Endothelial cell (in vitro differentiated cells): ENCODE measurements at regions not wholly inside any gene's neighbourhood (a gene's known extent, or its start where the extent isn't known, plus 50 kb on each side); places are given as distances from the start of the nearest gene placed in this dataset.

Experiments used
- DNase-seq: peaks from one replicate; pipeline ENCODE4 v3.0.0; 2021; ENCODE audit warnings: low spot score
- H3K27ac Mint-ChIP-seq: one replicate; pipeline ENCODE4 v1.8.0; 2021; ENCODE audit warnings: mixed read lengths, inconsistent platforms; ENCODE audit not compliant: unreplicated experiment
- H3K27me3 Mint-ChIP-seq: one replicate; pipeline ENCODE4 v1.8.0; 2021; ENCODE audit warnings: mild to moderate bottlenecking, moderate library complexity, mixed read lengths, inconsistent platforms; ENCODE audit not compliant: unreplicated experiment
- H3K36me3 Mint-ChIP-seq: one replicate; pipeline ENCODE4 v1.8.0; 2021; ENCODE audit warnings: mild to moderate bottlenecking, low read depth, mixed read lengths, inconsistent platforms; ENCODE audit not compliant: unreplicated experiment
- H3K4me1 Mint-ChIP-seq: one replicate; pipeline ENCODE4 v1.8.0; 2021; ENCODE audit warnings: mild to moderate bottlenecking, mixed read lengths, inconsistent platforms; ENCODE audit not compliant: unreplicated experiment
- H3K4me3 Mint-ChIP-seq: one replicate; pipeline ENCODE4 v1.8.0; 2021; ENCODE audit warnings: mild to moderate bottlenecking, mixed read lengths, inconsistent platforms; ENCODE audit not compliant: unreplicated experiment
- H3K9me3 Mint-ChIP-seq: one replicate; pipeline ENCODE4 v1.8.0; 2021; ENCODE audit warnings: mixed read lengths, inconsistent platforms; ENCODE audit not compliant: unreplicated experiment
- CTCF ChIP-seq: fragments of 200-600 bp; sonication (generic); IDR thresholded peaks from one replicate; pipeline ENCODE4 v1.5.0; 2021; ENCODE audit warnings: antibody characterized with exemption; ENCODE audit not compliant: unreplicated experiment

- H3K9me3 Mint-ChIP-seq: peaks cover 7% of the 10 kb centered on the region
- peaks cover 4% of the 10 kb centered on the region for H3K4me1 Mint-ChIP-seq
- peaks cover 4% of the 10 kb centered on the region for H3K36me3 Mint-ChIP-seq
- DNase-seq: no peak
- H3K27ac Mint-ChIP-seq: no peak overlapping the region
- no peak for TF ChIP-seq CTCF
- H3K27me3 Mint-ChIP-seq: no peaks in the 10 kb centered on the region
- no peak overlapping the region for H3K4me3 Mint-ChIP-seq
Observed at GRCh38 chr10:121681997-121682687, 83.9 kb upstream of the FGFR2 start.

GRCh38 chr10:121680879-121681655, 82.8 kb upstream of the FGFR2 start:
- no peak for DNase-seq
- no peaks in the 10 kb centered on the region for H3K27me3 Mint-ChIP-seq
- H3K4me1 Mint-ChIP-seq: peaks cover 4% of the 10 kb centered on the region
- no peak overlapping the region for H3K27ac Mint-ChIP-seq
- no peak for TF ChIP-seq CTCF
- H3K36me3 Mint-ChIP-seq: peaks cover 4% of the 10 kb centered on the region
- H3K4me3 Mint-ChIP-seq: no peak overlapping the region
- H3K9me3 Mint-ChIP-seq: peaks cover 7% of the 10 kb centered on the region

DNA sequence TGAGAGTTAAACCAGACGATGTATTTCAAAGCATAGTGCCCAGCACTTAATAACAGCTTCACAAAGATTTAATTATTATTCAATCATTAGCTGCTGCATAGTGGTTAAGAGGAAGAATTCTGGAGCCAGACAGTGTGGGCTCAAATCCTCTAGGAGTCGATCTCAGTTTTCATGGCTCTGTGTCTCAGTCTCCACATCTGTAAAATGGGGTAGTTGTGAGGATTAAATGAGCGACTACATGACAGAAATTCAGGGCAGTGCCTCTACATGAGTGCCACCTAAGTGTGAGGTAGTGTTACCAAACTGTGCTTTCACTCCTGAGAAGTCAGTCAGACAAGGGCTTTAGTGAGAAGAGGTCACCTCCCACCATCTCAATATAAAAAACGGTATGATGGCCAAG, 81.7 kb upstream of the FGFR2 start:
- H3K27me3 Mint-ChIP-seq: peaks cover 2% of the 10 kb centered on the region

GRCh38 chr10:121678631-121679174, 80.5 kb upstream of the FGFR2 start:
- Mint-ChIP-seq H3K4me3 (no peak overlapping the region), H3K27me3 (peaks cover 4% of the 10 kb centered on the region), H3K4me1 (peaks cover 7% of the 10 kb centered on the region), H3K27ac (no peak overlapping the region), H3K36me3 (peaks cover 7% of the 10 kb centered on the region), H3K9me3 (peaks cover 7% of the 10 kb centered on the region)
- no peak for DNase-seq
- no peak for TF ChIP-seq CTCF

More for the DNA sequence above, 81.7 kb upstream of the FGFR2 start:
- no peak for DNase-seq
- Mint-ChIP-seq H3K36me3 (peaks cover 7% of the 10 kb centered on the region), H3K4me3 (no peak overlapping the region), H3K9me3 (peaks cover 7% of the 10 kb centered on the region), H3K4me1 (peaks cover 4% of the 10 kb centered on the region), H3K27ac (no peak overlapping the region)
- TF ChIP-seq CTCF: no peak

GRCh38 chr10:121677880-121678279, 79.6 kb upstream of the FGFR2 start:
- Mint-ChIP-seq H3K36me3 (peaks cover 7% of the 10 kb centered on the region), H3K4me1 (peaks cover 8% of the 10 kb centered on the region), H3K27me3 (peaks cover 4% of the 10 kb centered on the region), H3K9me3 (peaks cover 7% of the 10 kb centered on the region), H3K27ac (no peak overlapping the region), H3K4me3 (no peak overlapping the region)
- no peak for DNase-seq
- TF ChIP-seq CTCF: no peak
